ENCODE measurements at regions not wholly inside any gene's neighbourhood (a gene's known extent, or its start where the extent isn't known, plus 50 kb on each side); places are given as distances from the start of the nearest gene placed in this dataset.

DNA sequence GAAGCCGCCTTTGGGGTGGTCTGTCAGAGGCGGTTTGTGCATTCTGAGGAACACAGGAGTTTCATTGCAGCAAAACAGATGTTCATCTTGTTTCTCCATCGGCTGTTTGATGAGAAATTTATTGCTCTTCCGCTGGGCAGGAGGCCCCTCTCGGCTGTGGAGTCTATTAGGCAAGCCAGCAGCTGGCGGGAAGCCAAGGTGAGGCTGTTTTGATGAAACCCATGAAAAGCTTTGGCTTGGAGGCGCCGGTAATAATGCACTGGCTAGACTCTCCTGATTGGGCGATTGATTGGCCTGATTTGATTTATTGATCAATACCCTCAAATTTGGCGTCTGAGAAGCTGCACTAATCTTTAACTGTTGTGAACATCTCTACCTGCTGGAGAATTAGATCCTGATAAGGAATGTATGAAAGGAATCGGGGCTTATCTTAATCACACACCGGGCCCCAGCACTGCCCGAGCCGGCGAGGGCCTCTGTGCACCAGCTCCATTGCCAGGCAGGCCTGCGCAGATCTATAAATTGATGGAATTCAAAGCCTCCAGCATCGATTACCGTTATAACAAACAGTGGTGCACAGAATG lies 187.7 kb downstream of the PHETA1 start:
- Histone ChIP-seq H3K79me2 (ENCODE audit: low read length) (no peaks in the 10 kb centered on the region), H3K9me3 (replicated peaks; ENCODE audit: insufficient read depth, low read length) (no peaks in the 10 kb centered on the region), H3K36me3 (replicated peaks; ENCODE audit: insufficient read depth, low read length) (no peaks in the 10 kb centered on the region), H3K4me2 (ENCODE audit: low read depth, low read length) (no peak overlapping the region), H3K4me1 (ENCODE audit: low read length) (no peaks in the 10 kb centered on the region), H3K4me3 (ENCODE audit: low read length) (no peak overlapping the region), H4K20me1 (ENCODE audit: insufficient read depth, low read length) (no peaks in the 10 kb centered on the region), H3K27ac (ENCODE audit: low read length) (no peak overlapping the region), H3F3A (ENCODE audit: insufficient read depth, low read length) (no peaks in the 10 kb centered on the region), H3K9me2 (replicated peaks; ENCODE audit: insufficient read depth, low read length) (no peaks in the 10 kb centered on the region), H3K9ac (ENCODE audit: low read length) (no peak overlapping the region), H2AFZ (ENCODE audit: low read length) (no peak overlapping the region), H3K27me3 (replicated peaks; ENCODE audit: insufficient read depth, low read length) (no peaks in the 10 kb centered on the region)
- no peak for DNase-seq
- TF ChIP-seq EZH2phosphoT487 (IDR thresholded peaks at IDR 0.05; ENCODE audit: low read length): no peak
- TF ChIP-seq, protein P1, sequence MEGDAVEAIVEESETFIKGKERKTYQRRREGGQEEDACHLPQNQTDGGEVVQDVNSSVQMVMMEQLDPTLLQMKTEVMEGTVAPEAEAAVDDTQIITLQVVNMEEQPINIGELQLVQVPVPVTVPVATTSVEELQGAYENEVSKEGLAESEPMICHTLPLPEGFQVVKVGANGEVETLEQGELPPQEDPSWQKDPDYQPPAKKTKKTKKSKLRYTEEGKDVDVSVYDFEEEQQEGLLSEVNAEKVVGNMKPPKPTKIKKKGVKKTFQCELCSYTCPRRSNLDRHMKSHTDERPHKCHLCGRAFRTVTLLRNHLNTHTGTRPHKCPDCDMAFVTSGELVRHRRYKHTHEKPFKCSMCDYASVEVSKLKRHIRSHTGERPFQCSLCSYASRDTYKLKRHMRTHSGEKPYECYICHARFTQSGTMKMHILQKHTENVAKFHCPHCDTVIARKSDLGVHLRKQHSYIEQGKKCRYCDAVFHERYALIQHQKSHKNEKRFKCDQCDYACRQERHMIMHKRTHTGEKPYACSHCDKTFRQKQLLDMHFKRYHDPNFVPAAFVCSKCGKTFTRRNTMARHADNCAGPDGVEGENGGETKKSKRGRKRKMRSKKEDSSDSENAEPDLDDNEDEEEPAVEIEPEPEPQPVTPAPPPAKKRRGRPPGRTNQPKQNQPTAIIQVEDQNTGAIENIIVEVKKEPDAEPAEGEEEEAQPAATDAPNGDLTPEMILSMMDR (IDR thresholded peaks at IDR 0.05; ENCODE audit: low read length): no peak
- TF ChIP-seq EZH2 (optimal IDR thresholded peaks at IDR 0.05; ENCODE audit: low read depth, low read length): no peak

DNA sequence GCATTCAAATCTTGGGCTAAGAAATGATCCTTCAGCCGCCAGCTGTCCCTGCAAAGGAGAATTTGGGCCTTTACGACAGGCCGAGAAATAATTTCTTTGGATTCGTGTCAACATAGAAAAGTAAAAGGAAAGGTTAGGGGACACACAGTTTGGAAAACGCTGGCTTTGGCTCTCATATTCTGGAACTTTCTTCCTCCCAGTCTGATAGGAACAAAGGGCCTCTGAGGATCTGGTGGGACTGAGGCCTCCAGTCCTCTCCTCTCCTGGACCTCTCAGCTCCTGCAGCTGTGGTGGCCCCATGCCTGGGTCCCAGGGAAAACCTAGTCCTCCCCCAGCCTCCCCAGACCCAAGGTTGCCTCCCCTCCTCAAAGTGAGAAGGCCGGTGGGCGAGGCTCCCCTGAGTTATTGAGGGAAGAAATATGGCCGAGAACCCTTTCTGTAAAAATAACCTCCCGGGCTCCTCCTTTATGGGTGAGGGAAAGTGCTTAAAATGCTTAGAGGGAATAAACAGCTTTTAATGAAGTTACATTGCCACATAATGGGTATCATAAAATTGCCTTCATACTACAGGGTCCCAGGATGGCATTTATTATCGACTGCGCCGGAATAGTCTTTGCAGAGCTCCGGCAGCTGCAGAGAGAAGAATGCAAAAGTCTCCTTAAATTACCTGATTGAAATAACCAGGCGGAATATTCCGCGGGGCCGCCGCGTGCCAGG lies 188.3 kb downstream of the PHETA1 start:
- Histone ChIP-seq H3K27ac (ENCODE audit: low read length) (no peak overlapping the region), H3K9ac (ENCODE audit: low read length) (no peak overlapping the region), H3K36me3 (replicated peaks; ENCODE audit: insufficient read depth, low read length) (no peaks in the 10 kb centered on the region), H2AFZ (ENCODE audit: low read length) (no peak overlapping the region), H3K9me2 (replicated peaks; ENCODE audit: insufficient read depth, low read length) (no peaks in the 10 kb centered on the region), H3K4me2 (ENCODE audit: low read depth, low read length) (no peak overlapping the region), H3K4me3 (ENCODE audit: low read length) (no peak overlapping the region), H3K27me3 (replicated peaks; ENCODE audit: insufficient read depth, low read length) (no peaks in the 10 kb centered on the region), H4K20me1 (ENCODE audit: insufficient read depth, low read length) (no peaks in the 10 kb centered on the region), H3K9me3 (replicated peaks; ENCODE audit: insufficient read depth, low read length) (no peaks in the 10 kb centered on the region), H3K79me2 (ENCODE audit: low read length) (no peaks in the 10 kb centered on the region), H3K4me1 (ENCODE audit: low read length) (no peaks in the 10 kb centered on the region), H3F3A (ENCODE audit: insufficient read depth, low read length) (no peaks in the 10 kb centered on the region)
- no peak for DNase-seq
- TF ChIP-seq, protein P1 (IDR thresholded peaks at IDR 0.05; ENCODE audit: low read length): no peak
- no peak for TF ChIP-seq EZH2 (optimal IDR thresholded peaks at IDR 0.05; ENCODE audit: low read depth, low read length)
- TF ChIP-seq EZH2phosphoT487 (IDR thresholded peaks at IDR 0.05; ENCODE audit: low read length): no peak

DNA sequence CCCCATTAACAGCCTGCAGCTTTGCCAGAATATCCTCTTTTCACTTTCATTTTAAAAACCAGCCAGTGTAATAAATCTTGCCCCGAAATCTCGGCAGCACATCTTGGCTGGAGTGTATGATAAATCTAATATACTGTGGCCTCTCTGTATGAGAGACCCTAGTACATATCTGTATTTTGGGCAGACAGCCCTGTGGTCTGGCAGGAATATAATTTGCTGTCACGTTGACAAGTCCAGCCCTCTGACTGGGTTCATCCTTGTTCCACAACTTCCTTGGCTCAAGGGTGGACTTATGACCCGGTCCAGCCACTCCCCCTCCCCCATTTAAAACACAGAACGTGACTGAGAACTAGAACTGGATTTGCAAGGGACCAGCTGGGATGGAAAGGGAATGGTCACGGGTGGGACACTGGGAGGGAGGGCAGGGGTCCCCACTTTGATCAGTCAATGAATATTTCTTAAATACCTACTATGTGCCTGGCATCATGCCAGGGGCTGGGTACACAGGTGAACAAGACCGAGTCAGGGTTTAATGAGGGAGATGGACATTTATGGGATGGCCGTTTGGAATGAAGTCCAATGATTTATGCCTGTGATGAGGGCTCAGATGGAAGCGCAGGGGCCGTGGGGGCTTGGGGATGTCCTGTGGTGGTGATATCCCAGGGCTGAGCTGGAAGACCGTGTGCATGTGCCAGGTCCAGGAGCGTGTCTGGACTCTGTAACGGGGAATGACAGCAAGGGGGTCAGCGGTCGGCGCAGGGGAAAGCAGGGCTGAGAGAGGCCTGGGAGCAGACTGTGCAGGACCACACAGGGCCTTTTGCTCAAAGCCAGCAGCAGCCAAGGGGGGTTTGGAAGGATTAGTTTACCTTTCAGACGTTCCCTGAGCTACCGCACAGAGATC lies 190.5 kb downstream of the PHETA1 start:
- Histone ChIP-seq H2AFZ (ENCODE audit: low read length) (no peak overlapping the region), H3K9me3 (replicated peaks; ENCODE audit: insufficient read depth, low read length) (no peaks in the 10 kb centered on the region), H3K9me2 (replicated peaks; ENCODE audit: insufficient read depth, low read length) (no peaks in the 10 kb centered on the region), H3K79me2 (ENCODE audit: low read length) (no peaks in the 10 kb centered on the region), H3K9ac (ENCODE audit: low read length) (no peak overlapping the region), H3K27ac (ENCODE audit: low read length) (no peak overlapping the region), H3K4me3 (ENCODE audit: low read length) (no peak overlapping the region; the same call in 1 of the 2 replicates), H3K36me3 (replicated peaks; ENCODE audit: insufficient read depth, low read length) (no peaks in the 10 kb centered on the region), H3F3A (ENCODE audit: insufficient read depth, low read length) (no peaks in the 10 kb centered on the region), H3K4me1 (ENCODE audit: low read length) (no peaks in the 10 kb centered on the region), H3K27me3 (replicated peaks; ENCODE audit: insufficient read depth, low read length) (no peaks in the 10 kb centered on the region), H3K4me2 (ENCODE audit: low read depth, low read length) (no peak overlapping the region), H4K20me1 (ENCODE audit: insufficient read depth, low read length) (no peaks in the 10 kb centered on the region)
- no peak for TF ChIP-seq EZH2 (optimal IDR thresholded peaks at IDR 0.05; ENCODE audit: low read depth, low read length)
- TF ChIP-seq, protein P1 (IDR thresholded peaks at IDR 0.05; ENCODE audit: low read length): no peak
- TF ChIP-seq EZH2phosphoT487 (IDR thresholded peaks at IDR 0.05; ENCODE audit: low read length): no peak
- no peak for DNase-seq

Data from MM.1S (cell line).